ENCODE measurements at regions not wholly inside any gene's neighbourhood (a gene's known extent, or its start where the extent isn't known, plus 50 kb on each side); places are given as distances from the start of the nearest gene placed in this dataset.

- ChIA-PET POLR2A (no interaction called here), CTCF (no interaction called here)
- Mint-ChIP-seq H3K27me3 (ENCODE audit: insufficient read depth, unreplicated experiment) (no peaks in the 10 kb centered on the region), H3K36me3 (ENCODE audit: insufficient read depth, unreplicated experiment) (no peaks in the 10 kb centered on the region), H3K4me1 (ENCODE audit: low read depth, unreplicated experiment) (no peaks in the 10 kb centered on the region), H3K27ac (ENCODE audit: unreplicated experiment) (no peak overlapping the region), H3K9me3 (ENCODE audit: unreplicated experiment) (no peaks in the 10 kb centered on the region), H3K4me3 (ENCODE audit: unreplicated experiment) (no peak overlapping the region)
- no peak for DNase-seq
- no peaks in the 10 kb centered on the region for H3K36me3 ChIP-seq (ENCODE audit: control insufficient read depth, insufficient read depth, low read length)
- intact Hi-C loops (cut with micrococcal nuclease; ENCODE audit: unreplicated experiment), result no loop called here
- BruUV-seq (replicated peaks), result no TSS peak
- no peaks in the 10 kb centered on the region for H3K27me3 ChIP-seq (replicated peaks; ENCODE audit: control insufficient read depth, insufficient read depth, low read length)
- H3K4me1 ChIP-seq, result no peaks in the 10 kb centered on the region
- H3K4me3 ChIP-seq (ENCODE audit: low read depth, low read length), result no peak overlapping the region
- TF ChIP-seq, protein P1, sequence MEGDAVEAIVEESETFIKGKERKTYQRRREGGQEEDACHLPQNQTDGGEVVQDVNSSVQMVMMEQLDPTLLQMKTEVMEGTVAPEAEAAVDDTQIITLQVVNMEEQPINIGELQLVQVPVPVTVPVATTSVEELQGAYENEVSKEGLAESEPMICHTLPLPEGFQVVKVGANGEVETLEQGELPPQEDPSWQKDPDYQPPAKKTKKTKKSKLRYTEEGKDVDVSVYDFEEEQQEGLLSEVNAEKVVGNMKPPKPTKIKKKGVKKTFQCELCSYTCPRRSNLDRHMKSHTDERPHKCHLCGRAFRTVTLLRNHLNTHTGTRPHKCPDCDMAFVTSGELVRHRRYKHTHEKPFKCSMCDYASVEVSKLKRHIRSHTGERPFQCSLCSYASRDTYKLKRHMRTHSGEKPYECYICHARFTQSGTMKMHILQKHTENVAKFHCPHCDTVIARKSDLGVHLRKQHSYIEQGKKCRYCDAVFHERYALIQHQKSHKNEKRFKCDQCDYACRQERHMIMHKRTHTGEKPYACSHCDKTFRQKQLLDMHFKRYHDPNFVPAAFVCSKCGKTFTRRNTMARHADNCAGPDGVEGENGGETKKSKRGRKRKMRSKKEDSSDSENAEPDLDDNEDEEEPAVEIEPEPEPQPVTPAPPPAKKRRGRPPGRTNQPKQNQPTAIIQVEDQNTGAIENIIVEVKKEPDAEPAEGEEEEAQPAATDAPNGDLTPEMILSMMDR (IDR thresholded peaks at IDR 0.05; ENCODE audit: insufficient read depth in 1 of 2, low read depth in 1 of 2, low read length in 1 of 2, severe bottlenecking in 1 of 2, unreplicated experiment in 1 of 2), result no peak
- no peaks in the 10 kb centered on the region for H3K9me3 ChIP-seq
These were observed 367.7 kb upstream of the ARRDC4 start for GRCh38 chr15:97592778-97593177.

DNA sequence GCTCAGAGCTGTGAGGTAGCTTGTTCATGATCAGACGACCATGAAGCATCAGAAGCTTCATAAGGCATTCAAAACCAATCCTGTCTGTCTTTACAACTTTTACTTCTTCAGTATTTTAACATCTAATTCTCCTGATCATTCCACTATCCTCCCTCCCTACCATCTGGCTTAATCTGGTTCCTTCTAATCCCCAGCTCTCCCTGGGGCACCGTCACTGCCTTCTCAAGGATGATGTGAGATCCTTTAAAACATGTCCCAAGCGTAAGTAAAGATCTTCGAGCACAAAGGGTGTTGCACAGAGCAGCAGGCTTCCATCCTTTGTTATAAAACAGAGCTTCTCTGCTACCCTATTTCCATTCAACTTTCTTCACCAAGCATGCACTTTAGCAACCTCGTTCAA lies 362.7 kb upstream of the ARRDC4 start:
- intact Hi-C loops (cut with micrococcal nuclease; ENCODE audit: unreplicated experiment), result no loop called here
- BruUV-seq (replicated peaks), result no TSS peak
- H3K27me3 ChIP-seq (replicated peaks; ENCODE audit: control insufficient read depth, insufficient read depth, low read length), result no peaks in the 10 kb centered on the region

GRCh38 chr15:97598353-97598798 lies 362.1 kb upstream of the ARRDC4 start:
- Histone ChIP-seq H3K9me3 (no peaks in the 10 kb centered on the region), H3K4me3 (ENCODE audit: low read depth, low read length) (no peak overlapping the region), H3K4me1 (no peaks in the 10 kb centered on the region), H3K27me3 (replicated peaks; ENCODE audit: control insufficient read depth, insufficient read depth, low read length) (no peaks in the 10 kb centered on the region), H3K36me3 (ENCODE audit: control insufficient read depth, insufficient read depth, low read length) (no peaks in the 10 kb centered on the region)
- H3K4me1 Mint-ChIP-seq (ENCODE audit: low read depth, unreplicated experiment), result no peaks in the 10 kb centered on the region
- no peak overlapping the region for H3K27ac Mint-ChIP-seq (ENCODE audit: unreplicated experiment)
- POLR2A ChIA-PET, result no interaction called here
- H3K27me3 Mint-ChIP-seq (ENCODE audit: insufficient read depth, unreplicated experiment), result no peaks in the 10 kb centered on the region
- no peak for DNase-seq
- intact Hi-C loops (cut with micrococcal nuclease; ENCODE audit: unreplicated experiment), result no loop called here
- TF ChIP-seq, protein P1 (IDR thresholded peaks at IDR 0.05; ENCODE audit: insufficient read depth in 1 of 2, low read depth in 1 of 2, low read length in 1 of 2, severe bottlenecking in 1 of 2, unreplicated experiment in 1 of 2), result no peak
- no peaks in the 10 kb centered on the region for H3K36me3 Mint-ChIP-seq (ENCODE audit: insufficient read depth, unreplicated experiment)
- H3K9me3 Mint-ChIP-seq (ENCODE audit: unreplicated experiment), result no peaks in the 10 kb centered on the region
- BruUV-seq (replicated peaks), result no TSS peak
- H3K4me3 Mint-ChIP-seq (ENCODE audit: unreplicated experiment), result no peak overlapping the region
- CTCF ChIA-PET, result no interaction called here

More for the DNA sequence above, 362.7 kb upstream of the ARRDC4 start:
- H3K4me3 Mint-ChIP-seq (ENCODE audit: unreplicated experiment), result no peak overlapping the region
- Histone ChIP-seq H3K36me3 (ENCODE audit: control insufficient read depth, insufficient read depth, low read length) (no peaks in the 10 kb centered on the region), H3K4me3 (ENCODE audit: low read depth, low read length) (no peak overlapping the region), H3K9me3 (no peaks in the 10 kb centered on the region), H3K4me1 (no peaks in the 10 kb centered on the region)
- no peaks in the 10 kb centered on the region for H3K27me3 Mint-ChIP-seq (ENCODE audit: insufficient read depth, unreplicated experiment)
- no peaks in the 10 kb centered on the region for H3K36me3 Mint-ChIP-seq (ENCODE audit: insufficient read depth, unreplicated experiment)
- no peak for DNase-seq
- TF ChIP-seq, protein P1 (IDR thresholded peaks at IDR 0.05; ENCODE audit: insufficient read depth in 1 of 2, low read depth in 1 of 2, low read length in 1 of 2, severe bottlenecking in 1 of 2, unreplicated experiment in 1 of 2), result no peak
- POLR2A ChIA-PET, result no interaction called here
- H3K4me1 Mint-ChIP-seq (ENCODE audit: low read depth, unreplicated experiment), result no peaks in the 10 kb centered on the region
- no peaks in the 10 kb centered on the region for H3K9me3 Mint-ChIP-seq (ENCODE audit: unreplicated experiment)
- no peak overlapping the region for H3K27ac Mint-ChIP-seq (ENCODE audit: unreplicated experiment)
- CTCF ChIA-PET, result no interaction called here
